ENCODE measurements at regions not wholly inside any gene's neighbourhood (a gene's known extent, or its start where the extent isn't known, plus 50 kb on each side); places are given as distances from the start of the nearest gene placed in this dataset.

DNA sequence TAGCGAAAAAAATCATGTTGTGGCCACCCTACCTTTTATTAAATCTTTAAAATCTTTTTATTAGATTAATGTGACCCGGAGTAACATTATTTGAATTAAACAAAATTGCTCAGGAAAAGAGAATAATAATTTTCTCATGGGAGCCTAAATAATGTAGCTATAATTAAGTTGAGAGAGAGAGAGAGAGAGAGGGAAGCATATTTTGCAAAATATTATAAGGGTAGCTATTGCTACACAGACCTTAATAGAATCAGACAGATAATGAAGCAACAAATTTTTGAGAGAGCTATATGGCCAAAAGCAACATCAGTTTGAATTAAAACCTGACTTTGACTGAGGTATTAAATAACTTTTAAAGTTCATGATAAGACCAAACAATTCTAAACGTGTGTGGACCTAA is 703.5 kb downstream of the TMTC2 start:
- H2AFZ ChIP-seq (ENCODE audit: low read depth, low read length) = no peak overlapping the region
- no peak overlapping the region for H3K4me3 ChIP-seq (ENCODE audit: low read length)
- no peaks in the 10 kb centered on the region for H3K9me3 ChIP-seq (ENCODE audit: low read length)
- no peaks in the 10 kb centered on the region for H3K27me3 ChIP-seq (ENCODE audit: insufficient read depth, low read length)
- no peaks in the 10 kb centered on the region for H3K4me1 ChIP-seq (ENCODE audit: insufficient read depth, low read length)
- H3K36me3 ChIP-seq (ENCODE audit: insufficient read depth, low read length) = no peaks in the 10 kb centered on the region

DNA sequence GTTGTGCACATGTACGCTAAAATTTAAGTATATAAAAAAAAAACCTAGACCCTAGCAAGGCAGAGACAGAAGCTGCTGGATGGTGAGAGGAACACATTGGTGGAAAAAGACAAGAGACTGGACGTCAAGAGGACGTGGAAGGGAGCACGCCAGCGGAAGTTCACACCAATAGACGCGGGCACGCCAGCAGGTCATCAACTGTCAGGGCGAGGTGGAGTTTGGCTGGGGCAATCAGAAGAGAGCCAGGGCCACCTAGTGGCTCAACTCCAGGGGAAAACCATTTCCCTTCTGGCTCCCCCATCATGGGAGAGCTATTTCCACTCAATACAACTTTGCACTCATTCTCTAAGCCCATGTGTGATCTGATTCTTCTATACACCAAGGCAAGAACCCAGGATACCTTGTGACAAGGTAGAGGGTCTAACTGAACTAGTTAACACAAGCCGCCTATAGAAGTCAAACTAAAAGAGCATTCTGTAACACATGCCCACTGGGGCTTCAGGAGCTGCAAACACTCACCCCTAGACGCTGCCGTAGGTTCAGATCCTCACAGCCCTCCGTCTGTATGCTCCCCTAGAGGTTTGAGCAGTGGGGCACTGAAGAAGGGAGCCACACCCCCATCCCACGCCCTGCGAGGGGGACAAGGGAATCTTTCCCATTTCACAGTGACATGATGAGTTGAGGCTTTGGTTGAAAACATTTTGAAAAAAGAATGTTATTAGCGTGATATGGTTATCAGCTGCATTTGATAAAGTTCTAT is 702.7 kb downstream of the TMTC2 start:
- Histone ChIP-seq H3K36me3 (ENCODE audit: insufficient read depth, low read length) (no peaks in the 10 kb centered on the region), H3K27me3 (ENCODE audit: insufficient read depth, low read length) (no peaks in the 10 kb centered on the region), H3K4me1 (ENCODE audit: insufficient read depth, low read length) (no peaks in the 10 kb centered on the region), H3K4me3 (ENCODE audit: low read length) (no peak overlapping the region), H3K9me3 (ENCODE audit: low read length) (no peaks in the 10 kb centered on the region), H2AFZ (ENCODE audit: low read depth, low read length) (no peak overlapping the region)

DNA sequence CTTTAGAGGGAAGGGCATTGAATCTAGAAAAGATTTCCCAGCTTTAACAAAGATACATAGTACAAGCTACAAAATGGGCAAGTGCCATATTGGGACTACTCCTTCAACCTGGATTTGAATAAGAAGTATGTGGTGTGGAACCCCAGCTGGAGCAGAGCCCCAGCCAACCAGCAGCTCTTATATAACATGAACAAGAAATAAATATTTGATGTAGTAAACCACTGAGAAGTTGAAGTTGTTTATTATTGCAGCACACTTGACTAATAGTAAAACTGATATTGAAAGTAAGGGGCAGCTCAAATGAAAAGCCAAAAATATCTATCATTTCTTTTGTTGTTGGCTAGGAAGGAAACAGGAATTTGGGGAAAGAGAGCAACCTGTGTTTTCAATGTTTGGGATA is 701.8 kb downstream of the TMTC2 start:
- no peaks in the 10 kb centered on the region for H3K36me3 ChIP-seq (ENCODE audit: insufficient read depth, low read length)
- H2AFZ ChIP-seq (ENCODE audit: low read depth, low read length) = no peak overlapping the region
- no peaks in the 10 kb centered on the region for H3K9me3 ChIP-seq (ENCODE audit: low read length)
- no peaks in the 10 kb centered on the region for H3K4me1 ChIP-seq (ENCODE audit: insufficient read depth, low read length)
- H3K27me3 ChIP-seq (ENCODE audit: insufficient read depth, low read length) = no peaks in the 10 kb centered on the region
- no peak overlapping the region for H3K4me3 ChIP-seq (ENCODE audit: low read length)

DNA sequence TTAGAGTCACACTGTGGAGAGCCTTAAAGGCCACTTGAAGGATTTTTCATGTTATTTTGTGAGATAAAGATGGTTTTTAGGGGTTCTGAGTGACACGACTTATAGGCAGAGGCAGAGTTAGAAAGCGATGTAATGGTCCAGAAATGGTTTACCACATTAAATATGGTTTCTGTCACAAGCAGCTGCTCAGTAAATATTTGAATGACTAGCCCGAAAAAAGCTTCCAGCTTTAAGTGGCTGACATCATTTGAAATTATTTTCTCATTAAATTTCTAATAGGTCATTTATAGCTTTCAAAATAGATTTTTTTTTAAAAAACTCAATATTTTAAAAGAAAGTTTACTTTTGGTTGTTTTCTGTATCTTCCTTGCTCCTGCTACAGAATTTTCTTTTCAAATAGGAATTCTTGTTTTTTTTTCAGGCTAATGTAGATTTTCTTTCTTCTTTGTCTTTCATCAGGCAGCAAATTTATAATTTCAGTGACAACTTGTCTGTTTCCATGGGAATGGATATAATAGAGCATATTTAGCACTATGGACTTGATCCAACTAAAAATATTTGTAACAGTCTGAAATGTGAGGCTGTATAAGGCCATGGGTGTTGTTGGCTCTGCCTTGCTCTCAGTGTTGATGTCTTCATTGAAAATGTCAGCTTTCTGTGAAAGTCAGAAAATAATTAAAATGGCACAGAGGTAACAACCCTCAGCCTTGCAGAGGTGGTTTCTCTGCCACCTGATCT is 700.0 kb downstream of the TMTC2 start:
- H3K4me1 ChIP-seq (ENCODE audit: insufficient read depth, low read length) = no peaks in the 10 kb centered on the region
- H3K4me3 ChIP-seq (ENCODE audit: low read length) = no peak overlapping the region
- no peaks in the 10 kb centered on the region for H3K27me3 ChIP-seq (ENCODE audit: insufficient read depth, low read length)
- no peak overlapping the region for H2AFZ ChIP-seq (ENCODE audit: low read depth, low read length)
- H3K9me3 ChIP-seq (ENCODE audit: low read length) = no peaks in the 10 kb centered on the region
- no peaks in the 10 kb centered on the region for H3K36me3 ChIP-seq (ENCODE audit: insufficient read depth, low read length)

DNA sequence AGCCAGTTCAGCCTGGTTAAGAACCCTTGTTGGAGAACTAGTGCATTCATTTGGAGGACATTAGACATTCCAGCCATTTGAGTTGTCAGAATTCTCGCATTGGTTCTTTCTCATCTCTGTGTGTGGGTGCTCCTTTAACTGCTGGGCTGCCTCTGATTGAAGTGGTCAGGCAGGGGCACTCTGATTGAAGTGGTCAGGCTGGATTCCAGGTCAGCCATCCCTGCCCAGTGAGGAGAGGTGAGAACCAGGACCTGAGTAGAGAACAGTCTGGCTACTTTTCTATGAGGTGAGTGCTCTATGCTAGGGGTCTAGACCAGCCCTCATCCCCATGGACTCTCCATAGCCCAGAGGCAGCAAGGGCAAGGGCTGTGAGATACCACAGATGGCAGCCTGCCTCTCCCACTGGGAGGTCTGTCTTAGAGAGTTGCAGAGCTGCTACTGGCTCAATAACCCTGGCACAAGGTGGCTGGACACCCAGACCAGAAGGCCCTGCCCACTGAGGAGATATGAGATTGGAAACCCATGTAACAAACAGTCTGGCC is 691.6 kb downstream of the TMTC2 start:
- Histone ChIP-seq H3K9me3 (ENCODE audit: low read length) (no peaks in the 10 kb centered on the region), H3K36me3 (ENCODE audit: insufficient read depth, low read length) (no peaks in the 10 kb centered on the region), H2AFZ (ENCODE audit: low read depth, low read length) (no peak overlapping the region), H3K27me3 (ENCODE audit: insufficient read depth, low read length) (no peaks in the 10 kb centered on the region), H3K4me1 (ENCODE audit: insufficient read depth, low read length) (no peaks in the 10 kb centered on the region), H3K4me3 (ENCODE audit: low read length) (no peak overlapping the region)

DNA sequence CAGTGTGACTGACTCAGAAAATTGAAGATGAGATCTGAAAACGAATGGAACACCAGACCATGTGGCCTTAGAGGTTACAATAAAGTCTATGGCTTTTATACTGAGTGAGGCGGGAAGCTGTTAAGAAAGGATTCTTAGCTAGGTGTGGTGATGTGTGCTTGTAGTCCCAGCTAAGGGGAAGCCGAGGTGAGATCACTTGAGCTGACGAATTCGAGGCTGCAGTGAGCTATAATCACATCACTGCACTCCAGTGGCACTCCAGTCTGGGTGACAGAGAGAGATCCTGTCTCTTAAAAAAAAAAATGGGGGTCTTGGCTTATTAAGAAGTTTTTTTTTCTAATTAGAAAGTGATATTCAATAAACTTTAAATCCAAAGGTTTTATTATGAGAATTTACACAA is 678.6 kb downstream of the TMTC2 start:
- Histone ChIP-seq H2AFZ (ENCODE audit: low read depth, low read length) (no peak overlapping the region), H3K36me3 (ENCODE audit: insufficient read depth, low read length) (no peaks in the 10 kb centered on the region), H3K4me1 (ENCODE audit: insufficient read depth, low read length) (peaks cover 3% of the 10 kb centered on the region), H3K9me3 (ENCODE audit: low read length) (no peaks in the 10 kb centered on the region), H3K4me3 (ENCODE audit: low read length) (no peak overlapping the region), H3K27me3 (ENCODE audit: insufficient read depth, low read length) (no peaks in the 10 kb centered on the region)

DNA sequence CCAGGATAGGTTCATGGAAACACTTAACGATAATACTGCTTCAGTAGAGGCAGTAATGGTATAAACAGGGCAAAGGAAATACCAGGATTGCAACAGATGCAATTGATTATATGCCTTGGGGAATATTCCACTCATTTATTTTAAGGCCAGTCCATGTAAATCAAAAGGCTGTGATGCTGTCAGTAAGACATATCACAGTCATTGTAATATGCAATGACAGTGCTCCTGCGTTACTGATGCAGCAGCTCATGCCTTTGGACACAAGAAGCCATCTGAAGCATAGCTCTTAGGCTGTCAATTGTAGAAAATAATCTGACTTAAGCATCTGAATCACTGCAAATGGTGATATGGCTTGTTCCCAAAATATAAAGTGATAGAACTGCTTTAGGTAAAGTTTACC is 674.8 kb downstream of the TMTC2 start:
- Histone ChIP-seq H3K4me3 (ENCODE audit: low read length) (no peak overlapping the region), H3K4me1 (ENCODE audit: insufficient read depth, low read length) (peaks cover 3% of the 10 kb centered on the region), H3K27me3 (ENCODE audit: insufficient read depth, low read length) (no peaks in the 10 kb centered on the region), H2AFZ (ENCODE audit: low read depth, low read length) (no peak overlapping the region), H3K9me3 (ENCODE audit: low read length) (no peaks in the 10 kb centered on the region), H3K36me3 (ENCODE audit: insufficient read depth, low read length) (no peaks in the 10 kb centered on the region)

DNA sequence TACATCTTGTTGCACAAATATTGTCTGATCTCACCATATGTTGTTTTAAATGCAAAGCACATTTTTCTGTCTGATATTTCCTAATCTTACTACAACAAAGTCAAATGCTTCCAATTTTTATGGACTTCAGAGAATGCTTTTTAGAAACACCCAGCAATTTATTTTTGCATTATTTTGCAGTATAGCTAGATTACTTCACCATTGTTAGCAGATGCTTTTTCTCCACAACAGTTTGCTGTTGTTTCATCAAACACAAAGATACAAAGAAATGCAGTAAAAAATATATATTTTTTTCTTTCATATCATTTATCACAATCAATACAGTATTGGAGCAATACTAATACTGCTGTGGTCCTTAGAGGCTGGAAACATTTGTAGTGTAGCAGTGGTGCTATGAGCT is 674.4 kb downstream of the TMTC2 start:
- Histone ChIP-seq H3K4me1 (ENCODE audit: insufficient read depth, low read length) (peaks cover 3% of the 10 kb centered on the region), H3K36me3 (ENCODE audit: insufficient read depth, low read length) (no peaks in the 10 kb centered on the region), H2AFZ (ENCODE audit: low read depth, low read length) (no peak overlapping the region), H3K27me3 (ENCODE audit: insufficient read depth, low read length) (no peaks in the 10 kb centered on the region), H3K9me3 (ENCODE audit: low read length) (no peaks in the 10 kb centered on the region), H3K4me3 (ENCODE audit: low read length) (no peak overlapping the region)

DNA sequence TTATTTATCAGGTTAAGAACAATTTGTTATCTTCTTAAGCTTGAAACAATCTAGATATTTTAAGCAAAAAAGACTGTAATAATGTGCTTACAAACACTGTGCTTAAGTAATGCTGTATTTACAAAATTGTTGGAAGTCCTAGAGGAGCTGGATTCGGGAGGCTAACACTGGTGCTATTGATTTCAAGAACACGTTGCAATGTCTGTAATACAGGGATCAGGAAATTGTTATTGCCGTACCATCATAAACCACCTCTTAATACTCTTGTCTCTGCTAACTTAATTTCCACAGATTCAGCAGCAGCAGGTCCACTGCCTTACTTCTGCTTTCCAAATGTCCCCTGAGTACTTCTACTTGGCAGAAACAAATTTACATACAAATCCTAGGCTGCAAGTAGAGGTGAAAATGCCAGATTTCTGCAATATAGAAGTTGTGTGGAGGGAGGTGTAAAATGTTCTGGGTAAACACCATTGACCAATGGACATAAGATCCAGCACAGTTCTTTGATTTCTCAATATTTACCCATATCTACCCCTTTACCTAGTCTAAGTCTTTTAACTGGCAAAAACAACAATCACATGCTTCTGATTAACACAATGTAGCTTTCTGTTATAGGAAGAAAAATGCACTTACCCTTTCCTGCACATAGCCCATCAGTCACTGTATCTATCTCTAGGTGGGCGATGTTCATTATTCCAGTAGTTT is 663.4 kb downstream of the TMTC2 start:
- Histone ChIP-seq H3K27me3 (ENCODE audit: insufficient read depth, low read length) (no peaks in the 10 kb centered on the region), H2AFZ (ENCODE audit: low read depth, low read length) (no peak overlapping the region), H3K36me3 (ENCODE audit: insufficient read depth, low read length) (no peaks in the 10 kb centered on the region), H3K4me3 (ENCODE audit: low read length) (no peak overlapping the region), H3K4me1 (ENCODE audit: insufficient read depth, low read length) (peaks cover 6% of the 10 kb centered on the region), H3K9me3 (ENCODE audit: low read length) (no peaks in the 10 kb centered on the region)

DNA sequence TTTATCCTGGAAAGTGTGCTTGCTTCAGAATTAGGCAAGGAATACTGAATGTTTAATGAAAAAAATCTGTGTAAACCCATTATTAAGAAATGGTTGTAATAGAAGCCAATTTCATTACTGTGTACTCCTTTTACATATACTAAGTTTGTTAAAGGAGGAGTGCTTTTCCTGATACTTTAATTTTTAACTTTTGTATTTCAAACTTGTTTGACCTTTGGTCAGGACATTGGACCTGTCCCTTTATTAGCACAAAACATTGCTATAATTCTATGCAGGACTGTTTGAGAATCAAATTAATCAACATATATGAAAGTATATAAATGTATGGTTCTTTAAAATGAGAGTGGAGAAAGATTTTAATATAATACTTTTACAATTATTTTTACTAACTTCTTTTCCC is 659.6 kb downstream of the TMTC2 start:
- no peak overlapping the region for H3K4me3 ChIP-seq (ENCODE audit: low read length)

DNA sequence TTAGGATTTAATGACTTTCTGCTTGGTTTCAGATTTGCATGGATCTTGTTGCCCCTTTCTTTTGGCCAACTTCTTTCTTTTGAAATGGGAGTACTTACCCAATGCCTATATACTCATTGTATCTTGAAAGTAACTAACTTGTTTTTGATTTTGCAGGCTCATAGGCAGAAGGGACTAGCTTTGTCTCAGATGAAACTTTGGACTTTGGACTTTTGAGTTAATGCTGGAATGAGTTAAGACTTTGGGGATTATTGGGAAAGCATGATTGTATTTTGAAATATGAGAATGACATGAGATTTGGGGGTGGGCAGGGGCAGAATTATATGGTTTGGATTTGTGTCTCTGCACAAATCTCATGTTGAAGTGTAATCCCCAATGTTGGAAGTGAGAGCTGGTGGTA is 657.1 kb downstream of the TMTC2 start:
- H3K4me1 ChIP-seq (ENCODE audit: insufficient read depth, low read length) = peaks cover 6% of the 10 kb centered on the region
- H3K27me3 ChIP-seq (ENCODE audit: insufficient read depth, low read length) = no peaks in the 10 kb centered on the region

More for the DNA sequence above, 659.6 kb downstream of the TMTC2 start:
- Histone ChIP-seq H3K27me3 (ENCODE audit: insufficient read depth, low read length) (no peaks in the 10 kb centered on the region), H3K9me3 (ENCODE audit: low read length) (no peaks in the 10 kb centered on the region), H3K4me1 (ENCODE audit: insufficient read depth, low read length) (peaks cover 6% of the 10 kb centered on the region), H2AFZ (ENCODE audit: low read depth, low read length) (no peak overlapping the region), H3K36me3 (ENCODE audit: insufficient read depth, low read length) (no peaks in the 10 kb centered on the region)

DNA sequence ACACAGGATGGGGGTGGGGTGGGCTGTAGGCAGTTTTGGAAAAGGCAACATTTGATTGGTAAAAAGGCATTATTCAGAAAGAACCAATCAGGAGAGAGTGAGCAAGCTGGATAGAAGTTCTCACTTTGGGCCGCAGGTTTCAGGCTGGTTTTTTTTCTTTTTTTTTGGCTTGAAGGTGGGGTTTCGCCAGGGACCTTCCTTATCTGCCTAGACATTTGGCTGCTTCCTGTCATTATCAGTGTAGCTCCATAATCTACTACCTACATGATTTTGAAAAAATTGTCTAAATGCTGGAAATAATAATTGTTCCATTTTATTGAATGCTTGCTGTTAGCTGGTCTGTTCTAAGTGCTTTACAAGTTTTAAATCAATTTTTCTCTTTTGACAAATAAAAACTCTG is 649.0 kb downstream of the TMTC2 start:
- no peaks in the 10 kb centered on the region for H3K36me3 ChIP-seq (ENCODE audit: insufficient read depth, low read length)
- H3K4me1 ChIP-seq (ENCODE audit: insufficient read depth, low read length) = peaks cover 4% of the 10 kb centered on the region
- H2AFZ ChIP-seq (ENCODE audit: low read depth, low read length) = no peak overlapping the region
- H3K4me3 ChIP-seq (ENCODE audit: low read length) = no peak overlapping the region
- H3K27me3 ChIP-seq (ENCODE audit: insufficient read depth, low read length) = no peaks in the 10 kb centered on the region
- H3K9me3 ChIP-seq (ENCODE audit: low read length) = no peaks in the 10 kb centered on the region

More for the DNA sequence above, 657.1 kb downstream of the TMTC2 start:
- no peak overlapping the region for H2AFZ ChIP-seq (ENCODE audit: low read depth, low read length)
- H3K4me3 ChIP-seq (ENCODE audit: low read length) = no peak overlapping the region
- no peaks in the 10 kb centered on the region for H3K36me3 ChIP-seq (ENCODE audit: insufficient read depth, low read length)
- no peaks in the 10 kb centered on the region for H3K9me3 ChIP-seq (ENCODE audit: low read length)

DNA sequence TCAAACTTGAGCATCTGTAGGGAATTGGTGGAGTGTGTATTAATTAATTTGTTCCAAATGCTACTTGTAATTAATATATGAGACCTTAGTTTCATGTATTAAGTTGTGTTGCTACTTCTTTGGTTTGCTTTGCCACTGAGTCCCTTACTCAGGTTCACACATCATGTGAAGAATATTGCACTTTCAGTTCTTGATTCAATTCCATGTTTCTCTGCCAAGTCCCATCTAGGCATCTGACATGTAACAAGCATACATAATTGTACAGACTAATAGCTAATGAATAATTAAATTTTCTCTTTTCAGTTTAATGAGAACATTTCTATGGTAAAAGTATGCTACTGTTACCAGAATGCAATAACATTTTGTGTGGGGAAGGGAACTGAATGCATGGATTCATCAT is 640.0 kb downstream of the TMTC2 start:
- Histone ChIP-seq H3K4me1 (ENCODE audit: insufficient read depth, low read length) (no peaks in the 10 kb centered on the region), H3K27me3 (ENCODE audit: insufficient read depth, low read length) (no peaks in the 10 kb centered on the region), H2AFZ (ENCODE audit: low read depth, low read length) (no peak overlapping the region), H3K4me3 (ENCODE audit: low read length) (no peak overlapping the region), H3K36me3 (ENCODE audit: insufficient read depth, low read length) (no peaks in the 10 kb centered on the region), H3K9me3 (ENCODE audit: low read length) (no peaks in the 10 kb centered on the region)

Data from neuron (in vitro differentiated cells).